HG03060 (cell line): ENCODE measurements at regions not wholly inside any gene's neighbourhood (a gene's known extent, or its start where the extent isn't known, plus 50 kb on each side); places are given as distances from the start of the nearest gene placed in this dataset.

Experiments
- ATAC-seq: cut with Tn5 transposase; IDR thresholded peaks from one replicate; pipeline ENCODE4 v1.9.1; 2021; ENCODE audit warnings: low read depth, moderate number of reproducible peaks; ENCODE audit not compliant: unreplicated experiment

DNA sequence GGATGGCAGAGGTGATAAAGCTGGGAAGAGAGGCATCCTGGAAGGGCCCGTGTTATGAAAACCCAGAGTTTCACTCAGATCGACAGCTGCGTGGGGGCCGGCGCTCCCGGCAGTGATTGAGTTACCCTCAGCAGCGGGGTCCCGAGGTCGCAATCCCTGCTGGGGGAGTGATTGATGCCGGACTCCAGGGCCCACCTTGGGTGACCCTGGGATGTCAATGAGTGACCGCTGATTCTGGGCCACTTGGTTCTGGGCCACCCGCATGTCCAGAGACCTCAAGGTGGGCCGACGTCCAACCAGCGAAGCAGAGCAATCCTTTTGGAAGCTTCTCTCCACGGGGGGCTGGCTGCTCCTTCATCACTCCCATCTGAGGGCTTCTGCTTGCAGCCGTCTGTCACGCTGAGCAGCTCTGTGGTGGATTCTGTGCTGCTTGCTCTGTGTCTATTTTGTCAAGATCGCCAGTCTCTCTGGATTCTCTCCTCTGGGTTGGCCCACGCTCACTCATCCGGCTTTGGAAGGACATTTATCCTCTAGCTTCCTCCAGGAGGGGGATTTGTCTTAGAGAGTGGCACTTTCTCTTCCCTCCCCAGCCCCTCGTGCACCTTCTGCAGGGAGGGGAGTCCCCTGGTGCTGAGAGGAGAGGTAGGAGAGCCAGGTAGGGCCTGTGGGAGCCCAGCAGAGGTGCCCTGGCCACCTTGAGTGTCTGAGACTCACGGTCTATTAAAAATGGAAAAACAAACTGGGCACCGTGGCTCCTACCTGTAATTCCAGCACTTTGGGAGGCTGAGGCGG, 110.9 kb upstream of the C1orf174 start:
- no peak for ATAC-seq

DNA sequence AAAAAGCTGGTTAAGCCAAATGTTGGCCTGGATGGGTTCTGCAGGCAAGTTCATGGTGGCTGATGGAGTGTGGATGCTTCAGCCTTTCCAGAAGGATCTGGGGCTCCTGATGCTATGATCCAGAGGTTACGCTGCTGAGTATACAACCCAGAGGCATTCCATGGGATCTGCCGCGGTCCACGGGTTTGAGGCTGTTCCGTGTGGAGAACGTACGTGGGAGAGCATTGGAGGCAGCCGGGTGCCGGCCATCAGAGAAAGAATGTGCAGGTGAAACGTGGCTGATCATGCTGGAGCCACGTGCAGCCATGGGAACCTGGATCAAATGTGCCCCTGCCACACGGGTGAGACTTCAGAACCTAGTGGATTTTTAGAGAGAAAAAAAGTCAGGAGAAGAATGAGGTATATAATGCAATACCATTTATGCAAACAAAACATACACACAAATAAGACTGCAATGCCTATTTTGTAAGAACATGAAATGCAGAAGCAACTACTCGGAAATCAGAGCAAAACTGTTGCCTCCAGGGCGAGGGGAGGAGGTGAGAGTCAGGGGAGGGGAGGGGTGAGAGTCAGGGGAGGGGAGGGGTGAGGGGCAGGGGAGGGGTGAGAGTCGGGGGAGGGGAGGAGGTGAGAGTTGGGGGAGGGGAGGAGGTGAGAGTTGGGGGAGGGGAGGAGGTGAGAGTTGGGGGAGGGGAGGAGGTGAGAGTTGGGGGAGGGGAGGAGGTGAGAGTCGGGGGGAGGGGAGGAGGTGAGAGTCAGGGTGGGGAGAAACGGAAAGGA, 116.5 kb upstream of the C1orf174 start:
- ATAC-seq, result no peak

DNA sequence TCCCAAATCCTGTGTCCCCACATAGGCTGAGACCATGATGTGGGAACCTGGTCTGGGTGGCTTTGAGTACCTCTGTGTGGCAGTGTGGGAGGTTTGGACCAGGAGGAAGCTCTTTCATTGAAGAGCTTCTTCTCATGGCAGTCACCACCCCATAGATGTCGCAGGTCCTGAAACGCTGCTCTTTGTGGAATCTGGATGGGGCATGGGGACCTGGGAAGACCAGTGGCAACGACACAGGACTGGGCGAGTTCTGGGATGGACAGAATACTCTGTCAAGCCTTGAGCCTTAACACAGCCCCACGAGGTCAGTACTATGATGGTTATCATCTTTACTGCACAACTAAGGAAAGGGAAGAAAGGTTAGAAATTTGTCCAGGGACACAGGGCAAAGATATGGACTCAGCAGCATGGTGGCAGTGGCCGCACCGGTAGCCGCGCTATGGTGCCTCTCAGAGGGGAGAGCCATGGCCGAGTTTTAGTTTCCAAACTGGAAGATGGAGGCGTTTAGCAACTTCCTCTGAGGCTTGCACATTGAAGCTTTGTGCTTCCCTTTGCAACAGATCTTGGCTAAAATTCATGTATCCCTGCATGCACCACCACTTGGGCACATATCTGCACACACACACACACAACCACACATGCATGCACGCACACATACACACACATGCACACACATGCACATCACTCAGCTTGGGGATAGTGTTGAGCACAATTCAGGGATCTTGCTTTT, 117.7 kb upstream of the C1orf174 start:
- no peak for ATAC-seq

DNA sequence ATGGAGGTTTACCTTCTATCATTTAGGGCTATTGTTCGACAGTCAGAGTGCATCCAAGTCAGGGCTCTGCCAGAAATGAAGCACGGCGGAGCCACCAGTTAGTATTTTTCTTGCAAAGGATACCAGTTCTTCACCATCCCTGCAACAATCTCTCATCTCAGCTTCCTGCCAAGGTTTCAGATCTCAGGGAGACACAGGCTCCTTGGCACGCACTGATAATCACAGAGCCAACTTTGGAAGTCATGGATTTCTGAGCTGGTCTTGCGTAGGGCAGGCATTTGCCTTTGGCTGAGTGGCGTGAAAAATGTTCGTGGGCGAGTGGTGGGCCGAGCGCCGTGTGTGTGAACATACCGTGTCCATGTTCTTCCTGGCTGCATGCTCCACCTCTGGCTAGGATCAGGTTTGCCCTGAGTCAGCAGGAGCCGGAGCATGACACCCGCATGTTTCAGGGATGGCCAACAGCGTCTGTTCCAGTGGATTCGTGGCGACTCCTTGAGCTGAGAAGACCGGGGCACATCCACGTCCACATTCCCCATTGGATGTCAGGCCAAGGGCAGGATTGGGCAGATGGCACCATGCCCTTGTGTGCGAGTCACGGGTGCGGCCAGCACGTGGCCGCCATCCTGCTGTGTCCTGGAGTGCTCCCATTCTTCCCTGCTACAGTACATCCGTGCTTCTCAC, 118.5 kb upstream of the C1orf174 start:
- ATAC-seq, result no peak

DNA sequence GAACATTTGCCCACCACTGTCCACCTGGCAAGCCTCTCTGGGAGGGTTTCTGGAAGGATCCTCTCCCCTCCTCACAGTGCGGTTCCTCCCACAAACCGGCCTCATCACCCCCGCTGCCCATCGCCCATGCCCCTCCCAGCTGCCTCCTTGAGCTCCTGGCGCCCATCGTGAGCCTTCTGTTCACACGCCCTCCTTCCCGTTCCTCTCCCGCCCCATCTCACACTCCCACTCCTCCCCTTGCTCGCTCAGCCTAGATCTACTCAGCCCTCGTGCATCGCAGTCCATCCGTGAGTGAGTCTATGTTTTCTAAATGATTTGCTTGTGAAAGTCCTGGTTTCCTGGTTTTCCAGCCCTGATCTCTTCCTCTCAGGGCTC, 119.1 kb upstream of the C1orf174 start:
- ATAC-seq, result no peak

DNA sequence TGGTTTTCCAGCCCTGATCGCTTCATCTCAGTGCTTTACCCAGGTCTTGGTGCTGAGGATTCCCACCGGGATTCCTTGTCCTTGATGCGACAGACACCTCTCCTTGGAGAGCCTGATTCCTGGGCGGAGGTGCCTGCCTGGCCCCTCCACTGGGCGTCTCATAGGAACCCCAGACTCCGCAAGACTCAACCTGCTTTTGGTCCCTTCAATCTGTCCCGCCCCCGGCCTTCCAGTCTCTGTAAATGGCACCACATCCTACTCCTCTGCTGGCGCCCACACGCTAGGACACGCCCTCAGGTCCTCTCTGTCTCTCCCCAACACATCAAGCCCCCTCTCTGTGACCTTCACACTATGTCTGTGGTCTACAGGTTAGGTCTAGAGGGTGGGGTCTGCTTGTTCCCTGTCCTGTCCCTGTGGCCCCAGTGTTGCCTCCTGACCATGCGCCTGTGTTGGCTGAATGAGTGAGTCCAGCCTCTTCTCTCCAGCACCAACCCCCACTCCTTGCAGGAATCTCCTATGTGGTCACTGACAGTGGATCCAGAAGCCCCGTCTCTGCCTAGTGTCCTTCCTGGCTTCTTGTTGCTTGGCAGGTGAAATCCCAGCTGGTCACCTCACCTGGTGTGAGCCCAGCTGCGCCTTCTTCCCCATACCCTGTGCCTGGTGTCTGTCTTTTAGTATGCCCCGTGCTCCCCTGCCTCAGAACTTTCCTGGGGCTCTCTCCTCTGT, 119.7 kb upstream of the C1orf174 start:
- ATAC-seq, result no peak

DNA sequence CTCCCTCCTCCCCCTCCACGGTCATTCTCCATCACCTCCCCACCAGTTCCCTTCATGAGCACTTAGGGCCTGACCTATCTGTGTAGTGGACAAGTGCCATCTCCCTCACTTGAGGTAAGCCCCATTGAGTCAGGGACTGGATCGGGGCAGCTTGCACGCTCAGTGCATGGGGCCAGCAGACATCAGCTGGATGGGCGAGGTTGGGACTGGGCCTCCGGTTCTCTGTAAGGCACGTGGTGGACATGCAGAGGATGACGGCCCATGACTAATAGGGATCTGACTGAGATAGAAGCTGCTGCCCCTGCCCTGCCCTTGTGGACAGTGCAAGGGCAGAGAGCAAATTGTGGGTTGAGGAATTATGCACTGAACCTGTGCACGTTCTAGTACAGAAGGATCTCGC, 120.4 kb upstream of the C1orf174 start:
- ATAC-seq, result no peak

DNA sequence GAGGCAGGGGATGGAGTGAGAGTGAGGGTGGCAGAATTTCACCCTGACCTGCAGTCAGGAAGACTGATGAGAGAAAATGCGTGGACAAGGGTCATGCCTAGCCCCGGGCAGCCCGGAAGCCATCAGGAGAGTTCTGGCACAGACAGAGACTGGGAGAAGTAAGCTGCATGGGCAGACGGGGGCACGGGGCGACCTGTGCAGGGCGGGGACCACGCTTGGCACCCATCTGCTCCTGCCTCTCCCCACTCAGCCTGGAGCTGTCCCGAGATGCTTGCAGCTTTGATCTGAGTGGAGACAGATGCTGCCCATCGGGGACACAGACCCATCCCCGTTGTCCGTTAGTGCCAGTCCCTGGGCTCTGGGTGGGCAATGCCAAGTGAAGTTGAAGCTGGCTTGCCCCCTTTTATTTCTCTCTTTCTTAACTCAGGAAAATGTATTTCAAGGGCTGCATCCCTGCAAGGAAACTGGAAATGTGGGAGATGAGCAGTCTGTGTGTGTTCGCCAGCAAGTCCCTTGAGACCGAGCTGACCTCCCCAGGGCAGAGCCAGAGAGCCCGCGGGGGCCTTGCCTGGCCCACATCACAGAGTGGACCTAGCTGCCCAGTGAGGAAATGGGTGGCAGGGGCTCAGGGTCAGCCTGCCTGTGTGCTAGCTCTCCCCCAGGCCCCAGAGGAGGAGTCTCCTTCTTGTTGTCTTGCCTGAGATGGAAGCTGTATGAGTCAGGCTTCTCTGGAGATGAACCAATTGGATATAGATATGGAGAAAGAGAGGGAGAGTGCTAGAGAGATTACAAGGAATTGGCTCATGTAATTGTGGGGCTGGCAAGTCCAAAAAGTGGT, 121.3 kb upstream of the C1orf174 start:
- ATAC-seq, result no peak

DNA sequence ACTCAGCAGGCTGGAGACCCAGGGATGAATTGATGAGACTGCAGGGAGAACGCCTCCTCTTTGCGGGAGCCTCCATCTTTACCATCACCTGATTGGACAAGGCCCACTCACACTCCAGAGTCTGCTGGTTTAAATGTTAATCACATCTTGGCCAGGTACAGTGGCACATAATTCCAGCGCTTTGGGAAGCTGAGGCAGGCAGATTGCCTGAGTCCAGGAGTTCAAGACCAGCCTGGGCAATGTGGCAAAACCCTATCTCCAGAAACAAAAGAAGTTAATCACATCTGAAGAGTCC, 121.8 kb upstream of the C1orf174 start:
- ATAC-seq, result no peak

DNA sequence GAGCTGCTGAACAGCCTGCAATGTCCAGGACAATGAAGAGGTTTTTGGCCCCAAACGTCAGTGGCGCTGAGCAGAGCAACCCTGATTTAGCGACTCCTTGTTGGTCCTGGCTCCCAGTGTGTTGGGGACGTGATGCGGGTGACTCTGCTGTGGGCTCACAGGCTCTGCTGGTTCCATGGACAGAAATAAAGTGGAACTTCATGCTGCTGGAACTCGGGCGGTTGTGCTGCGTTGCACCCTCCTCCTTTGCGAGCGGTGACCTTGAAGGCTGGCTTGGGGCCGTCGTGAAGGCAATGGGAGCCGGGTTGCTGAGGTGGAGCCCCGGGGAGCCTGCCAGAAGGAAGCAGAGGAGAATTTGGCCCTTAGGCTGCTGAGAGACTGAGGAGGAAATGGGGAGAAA, 122.6 kb upstream of the C1orf174 start:
- ATAC-seq, result no peak

DNA sequence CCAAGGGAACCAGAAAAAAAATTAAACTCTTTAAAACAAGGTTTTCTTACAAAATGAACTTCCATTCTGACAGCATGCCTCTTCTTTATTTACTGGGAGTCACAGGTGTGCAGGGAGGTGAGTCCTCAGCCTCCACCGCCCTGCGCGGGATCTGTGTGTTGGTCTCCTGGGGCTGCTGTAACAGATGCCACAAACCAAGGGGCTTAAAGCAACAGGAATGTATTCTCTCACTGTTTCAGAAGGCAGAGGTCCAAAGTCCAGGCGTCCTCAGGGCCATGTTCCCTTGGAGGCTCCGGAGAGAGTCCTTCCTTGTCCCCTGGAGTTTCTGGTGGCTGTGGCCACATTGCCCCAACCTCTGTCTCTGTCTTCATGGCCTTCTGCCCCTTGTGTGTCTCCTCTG, 123.6 kb upstream of the C1orf174 start:
- ATAC-seq, result no peak

DNA sequence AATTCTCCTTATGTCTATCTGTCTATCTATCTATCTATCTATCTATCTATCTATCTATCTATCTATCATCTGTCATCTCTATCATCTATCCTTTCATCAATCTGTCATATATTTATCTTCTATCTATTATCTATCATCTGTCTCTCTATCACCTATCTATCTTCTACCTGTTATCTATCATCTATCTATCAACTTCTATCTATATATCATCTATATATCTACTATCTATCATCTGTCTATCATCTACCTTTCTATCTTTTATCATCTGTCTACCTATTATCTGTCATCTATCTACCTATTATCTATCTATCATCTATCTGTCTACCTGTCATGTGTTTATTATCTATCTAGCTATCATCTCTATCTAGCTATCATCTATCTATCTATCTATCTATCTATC, 124.7 kb upstream of the C1orf174 start:
- ATAC-seq, result no peak

DNA sequence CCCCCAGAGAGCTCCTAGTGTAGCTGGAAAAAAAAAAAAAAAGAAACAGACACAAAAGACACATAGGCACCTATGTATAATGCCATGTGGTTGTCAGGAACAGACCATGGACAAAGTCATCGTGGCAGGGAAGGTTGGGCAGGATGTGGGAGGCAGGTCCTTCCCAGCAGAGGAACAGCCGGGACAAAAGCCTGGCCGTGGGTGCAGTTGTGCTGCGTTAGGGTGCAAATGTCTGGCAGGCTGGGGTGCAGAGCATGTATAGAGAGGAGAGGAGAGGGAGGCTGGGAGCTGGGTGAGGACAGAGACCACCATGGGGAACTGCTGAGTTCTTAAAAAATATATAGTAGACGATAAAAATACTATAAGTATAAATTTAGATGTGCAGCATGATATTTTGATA, 125.7 kb upstream of the C1orf174 start:
- no peak for ATAC-seq

DNA sequence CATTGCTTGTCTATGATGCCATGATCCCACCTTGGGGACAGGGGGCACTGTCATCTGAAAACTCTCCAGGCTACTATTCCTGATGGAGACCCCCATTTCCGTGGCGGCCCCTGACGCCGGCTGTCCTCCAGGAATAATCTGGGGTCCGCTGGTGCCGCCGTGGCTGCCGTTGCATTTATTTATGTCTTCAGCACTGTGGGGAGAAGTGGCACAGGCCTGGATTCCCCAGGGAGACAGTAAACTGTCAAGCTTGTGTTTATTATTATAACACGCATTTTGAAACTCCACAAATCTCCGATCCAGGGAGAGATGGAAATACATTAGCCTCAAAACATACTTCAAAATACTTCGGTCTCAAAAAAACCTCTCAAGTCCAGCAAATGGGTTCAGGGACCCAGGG, 126.9 kb upstream of the C1orf174 start:
- ATAC-seq, result no peak

DNA sequence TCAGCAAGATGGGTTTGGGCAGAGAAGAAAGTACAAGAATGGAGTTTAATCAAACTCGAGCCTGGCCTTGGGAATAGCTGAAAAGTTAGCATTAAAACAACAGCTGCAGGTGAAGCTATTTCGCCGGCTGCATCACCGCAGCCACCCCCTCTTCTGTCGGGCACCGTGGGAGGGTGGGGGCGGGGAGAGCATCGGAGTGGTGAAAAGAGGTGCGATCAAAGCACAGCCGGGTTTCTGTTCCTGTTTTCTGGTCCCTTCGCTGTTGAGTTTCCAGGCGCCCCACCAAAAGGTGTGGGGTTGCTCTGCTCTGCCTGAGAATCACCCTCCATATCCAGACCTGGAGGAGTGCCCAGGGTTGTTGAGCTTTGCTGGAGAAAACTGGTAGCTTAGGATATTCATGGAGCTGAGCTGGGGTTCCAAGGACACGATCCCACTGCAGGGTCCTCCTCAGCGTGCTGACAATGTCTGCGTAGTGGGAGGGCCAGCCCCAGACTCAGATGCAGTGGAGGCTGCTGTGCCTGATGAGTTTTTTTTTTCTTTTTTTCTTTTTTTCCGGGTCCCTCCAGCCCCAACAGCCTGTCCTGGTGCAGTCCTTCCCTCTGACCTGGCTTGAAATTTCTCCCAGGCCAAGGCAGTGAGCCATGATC, 127.5 kb upstream of the C1orf174 start:
- peak; percentile 84 for ATAC-seq

DNA sequence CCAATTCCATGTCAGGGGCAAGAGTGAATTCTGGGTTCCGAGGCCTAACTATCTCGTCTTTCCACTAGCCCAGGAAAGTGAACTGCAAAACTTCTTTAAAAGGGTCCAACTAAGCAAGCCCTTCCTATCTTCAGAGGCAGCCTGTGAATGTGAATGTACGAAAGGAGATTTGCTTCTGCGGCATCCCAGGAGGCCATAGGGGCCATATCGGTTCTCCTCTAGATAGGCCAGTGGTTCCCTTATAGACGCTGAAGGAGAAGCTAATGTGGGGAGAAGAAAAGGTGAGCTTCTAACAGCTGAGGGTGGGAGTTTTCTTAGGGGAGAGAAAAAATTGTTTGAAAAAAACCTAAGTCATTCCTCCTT, 128.0 kb upstream of the C1orf174 start:
- no peak for ATAC-seq

DNA sequence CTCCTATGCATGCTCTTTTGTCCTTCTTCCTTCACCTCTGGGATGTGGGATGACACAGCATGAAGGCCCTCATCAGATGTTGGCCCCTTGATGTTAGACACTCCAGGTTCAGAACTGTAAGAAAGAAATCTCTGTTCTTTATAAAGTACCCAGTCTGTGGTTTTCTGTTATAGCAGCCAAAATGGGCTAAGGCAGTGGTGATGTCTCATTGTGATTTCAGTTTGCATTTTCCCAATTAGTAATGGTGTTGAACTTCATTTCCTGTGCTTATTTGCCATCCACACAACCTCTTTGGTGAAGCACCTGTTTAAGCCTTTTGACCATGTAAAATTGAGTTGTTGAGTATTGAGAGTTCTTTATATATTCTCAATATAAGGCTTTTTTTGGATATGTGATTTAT, 129.3 kb upstream of the C1orf174 start:
- ATAC-seq, result no peak

DNA sequence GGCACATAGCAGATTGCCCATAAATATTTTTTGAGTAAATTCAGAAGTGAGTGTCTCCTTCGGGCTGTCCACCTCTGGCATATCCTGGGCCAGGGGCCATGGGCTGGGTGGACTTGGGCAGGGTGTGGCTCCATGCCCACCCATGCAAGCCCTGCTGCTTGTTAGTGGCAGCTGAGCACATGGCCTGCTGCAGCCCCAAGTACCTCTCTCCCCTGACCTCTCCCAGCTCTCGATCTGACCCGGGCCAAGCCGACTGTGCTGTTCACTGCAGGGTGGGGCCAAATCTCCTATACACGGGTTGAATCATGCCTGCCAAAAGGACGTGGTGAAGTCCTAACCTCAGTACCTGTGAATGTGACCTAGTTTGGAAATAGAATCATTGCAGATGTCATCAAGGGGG, 132.5 kb upstream of the C1orf174 start:
- no peak for ATAC-seq

DNA sequence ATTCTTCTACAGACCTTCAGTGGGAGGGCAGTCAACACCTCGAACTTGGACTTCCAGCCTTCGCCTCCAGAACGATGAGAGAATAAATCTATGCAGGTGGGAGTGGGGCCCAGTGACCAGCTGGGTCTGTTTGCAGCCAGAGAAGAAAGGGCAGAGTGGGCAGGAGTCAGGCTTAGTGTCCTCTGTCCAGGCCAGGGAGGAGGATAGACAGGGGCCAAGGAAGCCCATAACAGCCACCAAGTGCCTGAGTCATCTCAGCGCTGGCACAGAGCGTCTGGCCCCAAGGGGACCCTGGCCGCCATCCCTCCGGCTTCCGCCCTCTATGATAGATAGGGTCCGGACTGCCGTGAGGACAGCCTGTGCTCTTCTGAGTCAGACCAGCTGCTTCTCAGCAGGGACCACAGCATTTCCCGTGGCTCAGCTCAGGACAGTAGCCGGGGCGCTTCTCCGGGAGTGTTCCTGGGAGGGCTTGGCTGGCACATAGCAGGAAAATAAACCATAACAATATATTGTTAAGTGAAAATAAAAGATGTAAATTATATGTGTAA, 133.1 kb upstream of the C1orf174 start:
- ATAC-seq, result no peak
